Type B pancreatic cell (in vitro differentiated cells): ENCODE measurements at regions not wholly inside any gene's neighbourhood (a gene's known extent, or its start where the extent isn't known, plus 50 kb on each side); places are given as distances from the start of the nearest gene placed in this dataset.

Experiments
- DNase-seq: peaks from one replicate; pipeline ENCODE4 v3.0.0; 2021; ENCODE audit warnings: mixed read lengths; ENCODE audit not compliant: unreplicated experiment; ENCODE audit errors: extremely low spot score
- H3K27ac Mint-ChIP-seq: 2 replicates; pipeline ENCODE4 v1.8.0; 2021; ENCODE audit warnings: mild to moderate bottlenecking, mixed read lengths
- H3K27me3 Mint-ChIP-seq: 2 replicates; pipeline ENCODE4 v1.8.0; 2021; ENCODE audit warnings: mixed read lengths
- H3K36me3 Mint-ChIP-seq: 2 replicates; pipeline ENCODE4 v1.8.0; 2021; ENCODE audit warnings: mixed read lengths
- H3K4me1 Mint-ChIP-seq: one replicate; pipeline ENCODE4 v1.8.0; 2021; ENCODE audit warnings: mixed read lengths; ENCODE audit not compliant: unreplicated experiment
- H3K4me3 Mint-ChIP-seq: 2 replicates; pipeline ENCODE4 v1.8.0; 2021; ENCODE audit warnings: mild to moderate bottlenecking, mixed read lengths
- H3K9me3 Mint-ChIP-seq: 2 replicates; pipeline ENCODE4 v1.8.0; 2021; ENCODE audit warnings: mixed read lengths
- TF ChIP-seq, protein P1 (sequence below): fragments of 200-600 bp; sonication (generic); conservative IDR thresholded peaks from 2 replicates; pipeline ENCODE4 v1.5.0; 2021; ENCODE audit warnings: antibody characterized with exemption, mild to moderate bottlenecking

DNA sequence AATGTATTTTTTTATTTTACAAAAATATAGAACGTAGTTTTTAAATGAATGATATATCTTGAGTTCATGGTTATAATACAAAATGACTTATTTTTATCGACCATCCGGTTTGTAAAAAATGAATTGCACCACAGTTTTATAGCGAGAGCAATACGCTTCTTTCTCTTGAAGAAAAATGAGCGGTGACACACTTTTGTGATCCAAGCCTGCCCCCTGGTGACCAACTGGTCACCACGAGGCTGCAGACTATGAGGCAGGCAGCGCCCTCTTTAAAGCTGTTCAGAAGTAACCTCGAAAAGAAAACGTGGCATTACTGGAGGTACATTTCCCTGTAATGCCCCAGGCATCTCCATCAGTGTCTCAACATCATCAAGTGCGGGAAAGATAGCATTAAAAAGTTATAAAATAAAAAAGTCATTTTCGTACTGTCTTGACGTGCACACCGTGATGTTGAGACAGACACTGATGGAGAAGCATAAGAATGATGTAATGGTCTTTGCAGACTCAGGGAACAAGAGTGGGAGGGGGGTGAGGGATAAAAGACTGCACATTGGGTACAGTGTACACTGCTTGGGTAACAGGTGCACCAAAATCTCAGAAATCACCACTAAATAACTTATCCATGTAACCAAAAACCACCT, 734.2 kb upstream of the ADAMTS5 start:
- Mint-ChIP-seq H3K9me3 (no peaks in the 10 kb centered on the region), H3K4me3 (peak overlapping the region; percentile 46), H3K36me3 (no peaks in the 10 kb centered on the region), H3K4me1 (peaks cover 4% of the 10 kb centered on the region), H3K27me3 (peaks cover 3% of the 10 kb centered on the region), H3K27ac (no peak overlapping the region)
- peak; percentile 82 for DNase-seq
- TF ChIP-seq, protein P1, sequence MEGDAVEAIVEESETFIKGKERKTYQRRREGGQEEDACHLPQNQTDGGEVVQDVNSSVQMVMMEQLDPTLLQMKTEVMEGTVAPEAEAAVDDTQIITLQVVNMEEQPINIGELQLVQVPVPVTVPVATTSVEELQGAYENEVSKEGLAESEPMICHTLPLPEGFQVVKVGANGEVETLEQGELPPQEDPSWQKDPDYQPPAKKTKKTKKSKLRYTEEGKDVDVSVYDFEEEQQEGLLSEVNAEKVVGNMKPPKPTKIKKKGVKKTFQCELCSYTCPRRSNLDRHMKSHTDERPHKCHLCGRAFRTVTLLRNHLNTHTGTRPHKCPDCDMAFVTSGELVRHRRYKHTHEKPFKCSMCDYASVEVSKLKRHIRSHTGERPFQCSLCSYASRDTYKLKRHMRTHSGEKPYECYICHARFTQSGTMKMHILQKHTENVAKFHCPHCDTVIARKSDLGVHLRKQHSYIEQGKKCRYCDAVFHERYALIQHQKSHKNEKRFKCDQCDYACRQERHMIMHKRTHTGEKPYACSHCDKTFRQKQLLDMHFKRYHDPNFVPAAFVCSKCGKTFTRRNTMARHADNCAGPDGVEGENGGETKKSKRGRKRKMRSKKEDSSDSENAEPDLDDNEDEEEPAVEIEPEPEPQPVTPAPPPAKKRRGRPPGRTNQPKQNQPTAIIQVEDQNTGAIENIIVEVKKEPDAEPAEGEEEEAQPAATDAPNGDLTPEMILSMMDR, result peak; percentile 98

DNA sequence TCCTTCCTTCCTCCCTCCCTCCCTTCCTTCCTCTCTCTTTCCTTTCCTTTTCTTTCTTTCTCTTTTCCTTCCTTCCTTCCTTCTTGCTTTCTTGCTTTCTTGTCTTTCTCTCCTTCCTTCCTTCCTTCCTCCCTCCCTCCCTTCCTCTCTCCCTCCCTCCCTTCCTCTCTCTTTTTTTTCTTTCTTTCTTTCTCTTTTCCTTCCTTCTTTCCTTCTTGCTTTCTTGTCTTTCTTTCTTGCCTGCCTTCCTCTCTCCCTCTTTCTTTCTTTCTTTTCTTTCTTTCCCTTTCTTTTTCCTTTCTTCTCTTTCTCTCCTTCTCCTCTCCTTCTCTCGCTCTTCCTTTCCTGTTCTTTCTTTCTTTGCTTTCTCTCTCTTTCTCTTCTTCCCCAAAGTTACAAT, 728.4 kb upstream of the ADAMTS5 start:
- Mint-ChIP-seq H3K9me3 (no peaks in the 10 kb centered on the region), H3K36me3 (no peaks in the 10 kb centered on the region), H3K4me1 (no peaks in the 10 kb centered on the region), H3K27ac (no peak overlapping the region), H3K4me3 (no peak overlapping the region), H3K27me3 (no peaks in the 10 kb centered on the region)
- no peak for DNase-seq
- TF ChIP-seq, protein P1, result no peak

DNA sequence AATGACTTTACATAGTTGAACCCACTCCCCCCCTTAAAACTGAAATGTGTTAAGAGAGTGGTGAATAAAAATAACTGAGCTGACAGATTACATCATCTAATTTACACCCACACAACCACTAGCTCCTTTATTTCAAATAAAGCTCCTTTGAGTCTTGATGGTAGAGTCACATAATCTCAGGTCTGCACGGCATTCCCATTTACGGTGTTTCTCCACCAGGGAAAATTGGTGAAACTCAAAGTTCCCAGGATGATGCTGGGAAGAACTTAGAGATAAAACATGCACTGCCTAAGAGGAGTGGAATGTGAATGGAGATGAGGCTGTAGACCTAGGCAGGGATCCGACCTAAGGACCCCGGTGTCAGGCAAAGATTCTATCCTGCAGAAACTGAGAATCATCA, 727.8 kb upstream of the ADAMTS5 start:
- H3K4me3 Mint-ChIP-seq, result no peak overlapping the region
- no peaks in the 10 kb centered on the region for H3K9me3 Mint-ChIP-seq
- no peaks in the 10 kb centered on the region for H3K4me1 Mint-ChIP-seq
- TF ChIP-seq, protein P1, result no peak
- no peaks in the 10 kb centered on the region for H3K27me3 Mint-ChIP-seq
- H3K27ac Mint-ChIP-seq, result no peak overlapping the region
- no peak for DNase-seq
- H3K36me3 Mint-ChIP-seq, result no peaks in the 10 kb centered on the region

DNA sequence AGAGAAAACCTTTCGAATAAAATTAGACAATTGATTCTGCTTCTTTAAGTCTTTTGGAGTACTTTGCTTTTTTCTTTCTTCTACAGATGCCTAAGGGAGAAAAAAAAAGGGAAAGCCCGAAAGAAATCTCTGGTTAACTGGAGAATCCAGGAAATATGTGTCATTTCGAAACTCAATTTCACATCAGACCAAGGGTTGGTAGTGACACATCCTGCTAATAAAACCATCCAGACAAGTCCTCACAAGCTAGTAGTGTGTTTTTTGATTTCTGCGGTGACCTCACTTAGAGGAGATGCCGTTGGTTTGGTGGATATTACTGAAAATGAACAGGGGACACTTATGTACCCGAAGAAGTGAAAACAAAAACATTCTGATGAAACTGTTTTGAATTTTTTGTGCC, 726.5 kb upstream of the ADAMTS5 start:
- H3K9me3 Mint-ChIP-seq, result no peaks in the 10 kb centered on the region
- H3K4me3 Mint-ChIP-seq, result no peak overlapping the region
- H3K4me1 Mint-ChIP-seq, result no peaks in the 10 kb centered on the region
- H3K27ac Mint-ChIP-seq, result no peak overlapping the region
- no peak for DNase-seq
- TF ChIP-seq, protein P1, result no peak
- H3K36me3 Mint-ChIP-seq, result no peaks in the 10 kb centered on the region
- no peaks in the 10 kb centered on the region for H3K27me3 Mint-ChIP-seq

DNA sequence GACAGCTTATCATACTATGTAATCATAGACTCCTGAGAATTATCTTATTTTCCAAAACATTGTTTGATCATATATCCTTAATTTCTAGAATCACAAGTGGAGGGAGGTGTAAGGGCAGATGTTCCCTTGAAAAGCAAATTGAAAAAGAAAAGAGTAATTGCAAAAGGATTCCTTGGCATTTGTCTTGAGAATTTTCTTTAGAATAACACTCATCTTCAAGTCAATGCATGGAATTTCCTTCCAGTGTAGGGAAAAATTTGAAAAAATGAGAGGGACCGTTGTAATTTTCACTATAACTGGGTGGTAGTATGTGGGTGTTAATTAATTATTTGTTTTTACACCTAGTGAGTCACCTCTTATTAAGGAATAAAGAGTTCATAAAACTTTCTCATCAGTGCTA, 724.6 kb upstream of the ADAMTS5 start:
- TF ChIP-seq, protein P1, result no peak
- Mint-ChIP-seq H3K27ac (no peak overlapping the region), H3K27me3 (no peaks in the 10 kb centered on the region), H3K4me3 (no peak overlapping the region), H3K9me3 (no peaks in the 10 kb centered on the region), H3K4me1 (no peaks in the 10 kb centered on the region), H3K36me3 (no peaks in the 10 kb centered on the region)
- DNase-seq, result no peak

DNA sequence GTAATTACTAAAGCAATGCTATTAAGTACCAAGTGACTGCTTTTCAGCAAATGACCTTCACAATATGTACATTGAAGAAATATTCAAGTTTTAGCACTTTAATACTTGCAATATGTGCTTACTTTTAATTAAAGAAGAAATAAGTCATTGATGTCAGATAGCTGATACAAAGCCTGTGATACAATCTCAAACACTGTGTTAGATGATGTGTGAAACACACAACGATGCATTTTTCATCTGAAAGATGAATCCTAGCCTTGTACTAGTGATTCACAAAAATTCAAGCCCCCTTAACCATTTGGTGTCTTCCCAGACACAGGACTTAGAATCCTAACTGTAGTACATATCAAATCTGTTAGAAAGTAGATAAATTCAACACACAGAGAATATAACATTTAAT, 724.1 kb upstream of the ADAMTS5 start:
- no peak for DNase-seq
- H3K9me3 Mint-ChIP-seq, result no peaks in the 10 kb centered on the region
- H3K4me3 Mint-ChIP-seq, result no peak overlapping the region
- H3K27ac Mint-ChIP-seq, result no peak overlapping the region
- no peaks in the 10 kb centered on the region for H3K4me1 Mint-ChIP-seq
- no peaks in the 10 kb centered on the region for H3K27me3 Mint-ChIP-seq
- H3K36me3 Mint-ChIP-seq, result no peaks in the 10 kb centered on the region
- TF ChIP-seq, protein P1, result no peak
